IMR-90 (cell line): ENCODE measurements at regions not wholly inside any gene's neighbourhood (a gene's known extent, or its start where the extent isn't known, plus 50 kb on each side); places are given as distances from the start of the nearest gene placed in this dataset.

Experiments used
- ATAC-seq: fragments of 200-7000 bp; cut with Tn5 transposase; 2 replicates; pipeline ENCODE4 v1.9.1; 2020; ENCODE audit warnings: low read depth, mild to moderate bottlenecking, moderate library complexity
- BruUV-seq: library from RNA; stranded (reverse); fragments of 400-500 nt; replicated peaks from 2 replicates; lab custom pipeline; 2021; lab: Mats Ljungman, UMichigan
- CTCF ChIA-PET: fragments of 300-600 bp; formaldehyde crosslinking; extraction: SDS; loops from one replicate; lab custom pipeline; 2021; ENCODE audit warnings: antibody characterized with exemption; lab: Yijun Ruan, JAX
- POLR2A ChIA-PET: fragments of 300-600 bp; sonication (Branson Sonifier 250); formaldehyde crosslinking; loops from one replicate; lab custom pipeline; 2022; ENCODE audit warnings: antibody characterized with exemption; ENCODE audit not compliant: unreplicated experiment; lab: Charles Lee
- DNase-seq: peaks from one replicate; pipeline ENCODE4 v3.0.0; 2013
- H2AFZ ChIP-seq: replicated peaks from 2 replicates; pipeline ENCODE3; 2013; ENCODE audit warnings: low read length, mild to moderate bottlenecking; ENCODE audit not compliant: poor library complexity
- H2AK5ac ChIP-seq: 2 replicates; pipeline ENCODE4 v1.6.1; 2013; ENCODE audit warnings: low read depth, low read length, inconsistent platforms
- H2AK9ac ChIP-seq: replicated peaks from 2 replicates; pipeline ENCODE3; 2013; ENCODE audit warnings: mild to moderate bottlenecking, low read depth, low read length, moderate library complexity; ENCODE audit not compliant: poor library complexity
- H2BK120ac ChIP-seq: 2 replicates; pipeline ENCODE4 v1.6.1; 2013; ENCODE audit warnings: low read depth, low read length, inconsistent platforms
- H2BK15ac ChIP-seq: 3 replicates; pipeline ENCODE4 v1.6.1; 2013; ENCODE audit warnings: low read depth, low read length, inconsistent platforms
- H2BK20ac ChIP-seq: 2 replicates; pipeline ENCODE4 v1.6.1; 2013; ENCODE audit warnings: low read depth, mild to moderate bottlenecking, inconsistent platforms, low read length, moderate library complexity
- H2BK5ac ChIP-seq: 2 replicates; pipeline ENCODE4 v1.6.1; 2013; ENCODE audit warnings: mild to moderate bottlenecking, low read depth, low read length, inconsistent platforms; ENCODE audit not compliant: poor library complexity, severe bottlenecking
- H3K14ac ChIP-seq: replicated peaks from 2 replicates; pipeline ENCODE4 v1.6.1; 2013; ENCODE audit warnings: low read depth, low read length, inconsistent platforms
- H3K18ac ChIP-seq: 2 replicates; pipeline ENCODE4 v1.6.1; 2013; ENCODE audit warnings: low read depth, low read length, control low read depth
- H3K23ac ChIP-seq: 2 replicates; pipeline ENCODE4 v1.6.1; 2013; ENCODE audit warnings: low read depth, low read length, inconsistent platforms
- H3K27ac ChIP-seq: 2 replicates; pipeline ENCODE4 v1.5.1; 2013; ENCODE audit warnings: mild to moderate bottlenecking, control low read depth, low read length; ENCODE audit not compliant: insufficient read depth
- H3K27me3 ChIP-seq: 2 replicates; pipeline ENCODE4 v1.6.1; 2013; ENCODE audit warnings: low read length; ENCODE audit not compliant: control insufficient read depth, insufficient read depth
- H3K36me3 ChIP-seq: 2 replicates; pipeline ENCODE4 v1.6.1; 2013; ENCODE audit warnings: low read length, mixed read lengths; ENCODE audit not compliant: control insufficient read depth, insufficient read depth
- H3K4ac ChIP-seq: 2 replicates; pipeline ENCODE4 v1.6.1; 2013; ENCODE audit warnings: low read depth, low read length, inconsistent platforms
- H3K4me1 ChIP-seq: 2 replicates; pipeline ENCODE4 v1.6.1; 2013; ENCODE audit warnings: low read length, mixed read lengths; ENCODE audit not compliant: control insufficient read depth, insufficient read depth
- H3K4me2 ChIP-seq: 2 replicates; pipeline ENCODE4 v1.6.1; 2013; ENCODE audit warnings: low read depth, mild to moderate bottlenecking, control low read depth, low read length, moderate library complexity
- H3K4me3 ChIP-seq: 2 replicates; pipeline ENCODE4 v1.5.1; 2013; ENCODE audit warnings: low read depth, mild to moderate bottlenecking, control low read depth, low read length, moderate library complexity; ENCODE audit not compliant: insufficient read depth
- H3K56ac ChIP-seq: 2 replicates; pipeline ENCODE4 v1.6.1; 2013; ENCODE audit warnings: low read length, inconsistent platforms; ENCODE audit not compliant: insufficient read depth; ENCODE audit errors: extremely low read depth
- H3K79me1 ChIP-seq, 2 experiments: 2 replicates each; pipeline ENCODE4 v1.6.1; 2013; ENCODE audit warnings: low read length in 2 of 2, inconsistent platforms in 1 of 2, low read depth in 1 of 2
- H3K9ac ChIP-seq: 2 replicates; pipeline ENCODE4 v1.6.1; 2013; ENCODE audit warnings: low read depth, low read length, control low read depth
- H3K9me1 ChIP-seq: 2 replicates; pipeline ENCODE4 v1.6.1; 2013; ENCODE audit warnings: low read length, inconsistent platforms; ENCODE audit not compliant: insufficient read depth
- H3K9me3 ChIP-seq: 2 replicates; pipeline ENCODE4 v1.6.1; 2013; ENCODE audit warnings: low read length; ENCODE audit not compliant: control insufficient read depth, insufficient read depth
- H4K20me1 ChIP-seq: 2 replicates; pipeline ENCODE4 v1.6.1; 2013; ENCODE audit warnings: low read length, inconsistent platforms; ENCODE audit not compliant: insufficient read depth
- H4K5ac ChIP-seq: 2 replicates; pipeline ENCODE4 v1.6.1; 2013; ENCODE audit warnings: mild to moderate bottlenecking, low read depth, low read length, control low read depth
- H4K8ac ChIP-seq, 2 experiments: 2 replicates each; pipeline ENCODE4 v1.6.1; 2013; ENCODE audit warnings: low read depth in 2 of 2, low read length in 2 of 2, control low read depth in 1 of 2, inconsistent platforms in 1 of 2
- H4K91ac ChIP-seq: 2 replicates; pipeline ENCODE4 v1.6.1; 2013; ENCODE audit warnings: low read depth, low read length, inconsistent platforms; ENCODE audit not compliant: insufficient read depth
- BHLHE40 ChIP-seq: fragments of 150-350 bp; IDR thresholded peaks from 2 replicates; pipeline ENCODE4 v1.6.1; 2016; ENCODE audit warnings: mild to moderate bottlenecking, low read depth, low read length
- CEBPB ChIP-seq: IDR thresholded peaks from 2 replicates; pipeline ENCODE4 v1.6.1; 2012; ENCODE audit warnings: low read depth, low read length, improper control_type of control experiment
- CHD1 ChIP-seq: IDR thresholded peaks from 2 replicates; pipeline ENCODE4 v1.6.1; 2012; ENCODE audit warnings: low read depth, low read length, improper control_type of control experiment
- FOS ChIP-seq: fragments of 150-350 bp; IDR thresholded peaks from 2 replicates; pipeline ENCODE4 v1.6.1; 2016; ENCODE audit warnings: low read depth, low read length
- MAFK ChIP-seq: IDR thresholded peaks from 2 replicates; pipeline ENCODE4 v1.6.1; 2012; ENCODE audit warnings: low read depth, low read length, improper control_type of control experiment
- MAZ ChIP-seq: IDR thresholded peaks from 2 replicates; pipeline ENCODE4 v1.6.1; 2012; ENCODE audit warnings: low read depth, mild to moderate bottlenecking, low read length, improper control_type of control experiment, moderate library complexity, borderline replicate concordance
- MXI1 ChIP-seq: IDR thresholded peaks from 2 replicates; pipeline ENCODE4 v1.6.1; 2012; ENCODE audit warnings: low read depth, mild to moderate bottlenecking, low read length, moderate library complexity, borderline replicate concordance
- NFE2L2 ChIP-seq: fragments of 150-350 bp; IDR thresholded peaks from 2 replicates; pipeline ENCODE4 v1.6.1; 2016; ENCODE audit warnings: low read depth, mild to moderate bottlenecking, low read length
- POLR2A ChIP-seq: IDR thresholded peaks from 2 replicates; pipeline ENCODE4 v1.6.1; 2012; ENCODE audit warnings: mild to moderate bottlenecking, low read depth, low read length
- RAD21 ChIP-seq: IDR thresholded peaks from 2 replicates; pipeline ENCODE4 v1.6.1; 2012; ENCODE audit warnings: low read length, improper control_type of control experiment
- RCOR1 ChIP-seq: IDR thresholded peaks from 2 replicates; pipeline ENCODE4 v1.6.1; 2012; ENCODE audit warnings: mild to moderate bottlenecking, low read length, improper control_type of control experiment; ENCODE audit not compliant: insufficient replicate concordance
- RFX5 ChIP-seq: IDR thresholded peaks from 2 replicates; pipeline ENCODE4 v1.8.0; 2012; ENCODE audit warnings: low read depth, mild to moderate bottlenecking, low read length, moderate library complexity
- SMC3 ChIP-seq: fragments of 150-350 bp; IDR thresholded peaks from 2 replicates; pipeline ENCODE4 v1.6.1; 2016; ENCODE audit warnings: low read depth, mild to moderate bottlenecking, antibody characterized with exemption, low read length, moderate library complexity
- WGBS, 2 experiments: methylation state at CpG; one replicate each; pipeline versions ENCODE4 v1.1.5 to v1.1.7; 2013; ENCODE audit warnings: missing lambda C conversion rate in 2 of 2; ENCODE audit not compliant: insufficient read length in 1 of 2; ENCODE audit errors: extremely low coverage in 2 of 2; 5-methylcytosine and 5-hydroxymethylcytosine counted together
- dilution Hi-C: fragments of 300-500 bp; cut with HindIII; formaldehyde crosslinking; loops from one replicate; pipeline ENCODE4 v1.14.3; 2018; ENCODE audit warnings: low sequenced_read_pairs; ENCODE audit not compliant: unreplicated experiment
- in situ Hi-C: fragments of 300-500 bp; cut with MboI; formaldehyde crosslinking; loops from 3 replicates; pipeline ENCODE4 v1.14.3; 2019; ENCODE audit warnings: low sequenced_read_pairs, inconsistent platforms, mixed read lengths
- intact Hi-C: fragments of 100-400 bp; cut with micrococcal nuclease; formaldehyde crosslinking; loops from 2 replicates; pipeline ENCODE4 v1.10.0; 2022
- TF ChIP-seq, protein P1 (sequence below): fragments of 150-350 bp; IDR thresholded peaks from 2 replicates; pipeline ENCODE4 v1.6.1; 2016; ENCODE audit warnings: low read depth, mild to moderate bottlenecking, low read length, moderate library complexity, borderline replicate concordance
- TF ChIP-seq, protein P2 (sequence below): conservative IDR thresholded peaks from 2 replicates; pipeline ENCODE4 v1.5.1; 2012; ENCODE audit warnings: mild to moderate bottlenecking, low read depth, low read length, improper control_type of control experiment
- TF ChIP-seq, protein P3 (sequence below): fragments of 150-350 bp; IDR thresholded peaks from 2 replicates; pipeline ENCODE4 v1.6.1; 2017; ENCODE audit warnings: mild to moderate bottlenecking, antibody characterized with exemption, low read length, low read depth

DNA sequence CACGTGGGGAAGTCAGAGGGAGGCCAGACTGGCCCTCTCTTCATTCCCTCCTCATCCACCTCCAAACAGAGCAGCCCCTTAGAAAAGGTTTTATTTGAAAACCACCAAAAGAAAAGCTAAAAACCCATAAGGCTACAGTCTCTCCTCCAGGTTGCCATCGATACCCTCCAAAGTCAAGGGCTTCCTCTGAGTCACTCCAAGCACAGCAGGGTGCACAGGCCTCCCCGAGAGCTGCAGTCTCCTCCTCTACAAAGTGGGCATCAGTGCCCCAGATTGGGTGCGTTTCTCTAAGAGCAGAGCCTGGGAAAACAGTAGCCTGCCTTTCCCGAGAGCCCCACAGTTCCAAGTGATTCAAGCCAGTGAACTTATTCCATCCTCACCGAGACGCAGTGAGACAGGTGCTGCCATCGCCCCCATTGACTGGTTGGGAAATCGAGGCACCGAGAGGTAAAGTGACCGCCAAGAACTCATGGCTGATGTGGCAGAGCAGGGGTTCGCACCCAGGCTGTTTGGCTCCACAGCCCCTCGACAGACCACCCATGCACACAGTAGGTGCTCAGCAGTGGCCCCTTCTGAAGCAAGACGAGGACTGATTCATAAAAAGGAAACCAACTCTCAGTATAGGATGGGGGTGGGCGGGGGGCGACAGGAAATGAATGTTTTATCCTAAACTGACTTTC is 91.7 kb upstream of the SHISAL1 start:
- H3K56ac ChIP-seq = no peak overlapping the region
- no peak overlapping the region for H3K4ac ChIP-seq
- no peak for ATAC-seq
- no peak overlapping the region for H2BK20ac ChIP-seq
- no peak overlapping the region for H3K4me3 ChIP-seq
- no peak overlapping the region for H2BK5ac ChIP-seq
- H3K23ac ChIP-seq = no peak overlapping the region
- POLR2A ChIA-PET = no interaction called here
- WGBS, 2 experiments = 82% methylated on average over 7 of the region's 16 CpGs; no CpG with 5 or more reads in 1 of the 2 experiments
- no peaks in the 10 kb centered on the region for H4K20me1 ChIP-seq
- BruUV-seq = no TSS peak
- H4K5ac ChIP-seq = no peak overlapping the region
- CTCF ChIA-PET = no interaction called here
- in situ Hi-C loops (no loop called here), dilution Hi-C loops (no loop called here), intact Hi-C loops (no loop called here)
- H3K9me1 ChIP-seq = no peaks in the 10 kb centered on the region
- H4K8ac ChIP-seq = no peak overlapping the region
- H4K91ac ChIP-seq = no peak overlapping the region
- H3K4me2 ChIP-seq = no peak overlapping the region
- no peaks in the 10 kb centered on the region for H3K9me3 ChIP-seq
- TF ChIP-seq BHLHE40 (no peak), FOS (no peak), RFX5 (no peak), SMC3 (no peak), MXI1 (no peak), CEBPB (no peak), RCOR1 (no peak), NFE2L2 (no peak), RAD21 (no peak), POLR2A (no peak), CHD1 (no peak), MAZ (no peak), MAFK (no peak)
- TF ChIP-seq, protein P1, sequence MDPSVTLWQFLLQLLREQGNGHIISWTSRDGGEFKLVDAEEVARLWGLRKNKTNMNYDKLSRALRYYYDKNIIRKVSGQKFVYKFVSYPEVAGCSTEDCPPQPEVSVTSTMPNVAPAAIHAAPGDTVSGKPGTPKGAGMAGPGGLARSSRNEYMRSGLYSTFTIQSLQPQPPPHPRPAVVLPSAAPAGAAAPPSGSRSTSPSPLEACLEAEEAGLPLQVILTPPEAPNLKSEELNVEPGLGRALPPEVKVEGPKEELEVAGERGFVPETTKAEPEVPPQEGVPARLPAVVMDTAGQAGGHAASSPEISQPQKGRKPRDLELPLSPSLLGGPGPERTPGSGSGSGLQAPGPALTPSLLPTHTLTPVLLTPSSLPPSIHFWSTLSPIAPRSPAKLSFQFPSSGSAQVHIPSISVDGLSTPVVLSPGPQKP = no peak
- TF ChIP-seq, protein P2, sequence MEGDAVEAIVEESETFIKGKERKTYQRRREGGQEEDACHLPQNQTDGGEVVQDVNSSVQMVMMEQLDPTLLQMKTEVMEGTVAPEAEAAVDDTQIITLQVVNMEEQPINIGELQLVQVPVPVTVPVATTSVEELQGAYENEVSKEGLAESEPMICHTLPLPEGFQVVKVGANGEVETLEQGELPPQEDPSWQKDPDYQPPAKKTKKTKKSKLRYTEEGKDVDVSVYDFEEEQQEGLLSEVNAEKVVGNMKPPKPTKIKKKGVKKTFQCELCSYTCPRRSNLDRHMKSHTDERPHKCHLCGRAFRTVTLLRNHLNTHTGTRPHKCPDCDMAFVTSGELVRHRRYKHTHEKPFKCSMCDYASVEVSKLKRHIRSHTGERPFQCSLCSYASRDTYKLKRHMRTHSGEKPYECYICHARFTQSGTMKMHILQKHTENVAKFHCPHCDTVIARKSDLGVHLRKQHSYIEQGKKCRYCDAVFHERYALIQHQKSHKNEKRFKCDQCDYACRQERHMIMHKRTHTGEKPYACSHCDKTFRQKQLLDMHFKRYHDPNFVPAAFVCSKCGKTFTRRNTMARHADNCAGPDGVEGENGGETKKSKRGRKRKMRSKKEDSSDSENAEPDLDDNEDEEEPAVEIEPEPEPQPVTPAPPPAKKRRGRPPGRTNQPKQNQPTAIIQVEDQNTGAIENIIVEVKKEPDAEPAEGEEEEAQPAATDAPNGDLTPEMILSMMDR = no peak
- TF ChIP-seq, protein P3, sequence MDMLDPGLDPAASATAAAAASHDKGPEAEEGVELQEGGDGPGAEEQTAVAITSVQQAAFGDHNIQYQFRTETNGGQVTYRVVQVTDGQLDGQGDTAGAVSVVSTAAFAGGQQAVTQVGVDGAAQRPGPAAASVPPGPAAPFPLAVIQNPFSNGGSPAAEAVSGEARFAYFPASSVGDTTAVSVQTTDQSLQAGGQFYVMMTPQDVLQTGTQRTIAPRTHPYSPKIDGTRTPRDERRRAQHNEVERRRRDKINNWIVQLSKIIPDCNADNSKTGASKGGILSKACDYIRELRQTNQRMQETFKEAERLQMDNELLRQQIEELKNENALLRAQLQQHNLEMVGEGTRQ = no peak
- H2AK9ac ChIP-seq = no peak overlapping the region
- H2BK120ac ChIP-seq = no peak overlapping the region
- H3K27ac ChIP-seq = no peak overlapping the region
- no peak overlapping the region for H2AK5ac ChIP-seq
- H2BK15ac ChIP-seq = no peak overlapping the region
- H3K9ac ChIP-seq = no peak overlapping the region
- H3K79me1 ChIP-seq = no peaks in the 10 kb centered on the region
- H3K4me1 ChIP-seq = no peaks in the 10 kb centered on the region
- peaks cover 14% of the 10 kb centered on the region; the same call in 1 of the 2 replicates for H3K27me3 ChIP-seq
- H3K14ac ChIP-seq = no peak overlapping the region
- no peaks in the 10 kb centered on the region for H3K36me3 ChIP-seq
- H2AFZ ChIP-seq = no peak overlapping the region
- H3K18ac ChIP-seq = no peak overlapping the region
- DNase-seq = no peak
